ENCODE measurements at regions not wholly inside any gene's neighbourhood (a gene's known extent, or its start where the extent isn't known, plus 50 kb on each side); places are given as distances from the start of the nearest gene placed in this dataset.

- TF ChIP-seq CTCF (IDR thresholded peaks at IDR 0.05) (no peak), EZH2 (IDR thresholded peaks at IDR 0.05; ENCODE audit: borderline replicate concordance, insufficient read depth, low read depth, low read length, poor library complexity, severe bottlenecking) (no peak)
Observed at GRCh38 chr2:18268400-18268799, 292.1 kb downstream of the RDH14 start.

All from B cell (primary cell).